Endodermal cell (in vitro differentiated cells): ENCODE measurements at regions not wholly inside any gene's neighbourhood (a gene's known extent, or its start where the extent isn't known, plus 50 kb on each side); places are given as distances from the start of the nearest gene placed in this dataset.

Source experiments
- DNase-seq: peaks from one replicate; pipeline ENCODE4 v3.0.0-alpha.2; 2017
- H3K27ac ChIP-seq: 2 replicates; pipeline ENCODE4 v1.5.1; 2013; ENCODE audit warnings: mild to moderate bottlenecking, low read depth, low read length, moderate library complexity
- H3K27me3 ChIP-seq: 2 replicates; pipeline ENCODE4 v1.6.1; 2013; ENCODE audit warnings: mild to moderate bottlenecking, low read length, moderate library complexity; ENCODE audit not compliant: insufficient read depth, control insufficient read depth, poor library complexity, severe bottlenecking
- H3K36me3 ChIP-seq: 2 replicates; pipeline ENCODE4 v1.7.0; 2013; ENCODE audit warnings: mild to moderate bottlenecking, low read length, moderate library complexity; ENCODE audit not compliant: control insufficient read depth, insufficient read depth
- H3K4me1 ChIP-seq: one replicate; pipeline ENCODE4 v1.7.0; 2013; ENCODE audit warnings: low read length; ENCODE audit not compliant: control insufficient read depth, insufficient read depth
- H3K4me3 ChIP-seq: 2 replicates; pipeline ENCODE4 v1.5.1; 2013; ENCODE audit warnings: mild to moderate bottlenecking, low read length, moderate library complexity
- H3K9ac ChIP-seq: 2 replicates; pipeline ENCODE4 v1.6.1; 2013; ENCODE audit warnings: mild to moderate bottlenecking, low read length, moderate library complexity; ENCODE audit not compliant: poor library complexity, severe bottlenecking; ENCODE audit errors: extremely low read depth
- H3K9me3 ChIP-seq: 2 replicates; pipeline ENCODE4 v1.6.1; 2013; ENCODE audit warnings: mild to moderate bottlenecking, low read length, moderate library complexity; ENCODE audit not compliant: control insufficient read depth
- H3K27ac Mint-ChIP-seq: 2 replicates; pipeline ENCODE4 v1.8.0; 2020; ENCODE audit warnings: mixed read lengths
- H3K27me3 Mint-ChIP-seq: 2 replicates; pipeline ENCODE4 v1.8.0; 2021; ENCODE audit warnings: mild to moderate bottlenecking, mixed read lengths; ENCODE audit not compliant: insufficient read depth
- H3K36me3 Mint-ChIP-seq: 2 replicates; pipeline ENCODE4 v1.8.0; 2020; ENCODE audit warnings: low read depth, mixed read lengths
- H3K4me1 Mint-ChIP-seq: 2 replicates; pipeline ENCODE4 v1.8.0; 2020; ENCODE audit warnings: mixed read lengths
- H3K4me3 Mint-ChIP-seq: 2 replicates; pipeline ENCODE4 v1.8.0; 2020; ENCODE audit warnings: mild to moderate bottlenecking, moderate library complexity, mixed read lengths
- H3K9me3 Mint-ChIP-seq: 2 replicates; pipeline ENCODE4 v1.8.0; 2020; ENCODE audit warnings: mild to moderate bottlenecking, mixed read lengths
- WGBS, 2 experiments: methylation state at CpG; one replicate each; pipeline versions ENCODE4 v1.1.5 to v1.1.7; 2013; ENCODE audit warnings: missing lambda C conversion rate in 2 of 2, mixed read lengths in 1 of 2; ENCODE audit not compliant: insufficient coverage in 1 of 2, insufficient read length in 1 of 2; 5-methylcytosine and 5-hydroxymethylcytosine counted together
- TF ChIP-seq, protein P1 (sequence below): fragments of 200-600 bp; sonication (generic); conservative IDR thresholded peaks from 2 replicates; pipeline ENCODE4 v1.5.0; 2021; ENCODE audit warnings: antibody characterized with exemption, mild to moderate bottlenecking

DNA sequence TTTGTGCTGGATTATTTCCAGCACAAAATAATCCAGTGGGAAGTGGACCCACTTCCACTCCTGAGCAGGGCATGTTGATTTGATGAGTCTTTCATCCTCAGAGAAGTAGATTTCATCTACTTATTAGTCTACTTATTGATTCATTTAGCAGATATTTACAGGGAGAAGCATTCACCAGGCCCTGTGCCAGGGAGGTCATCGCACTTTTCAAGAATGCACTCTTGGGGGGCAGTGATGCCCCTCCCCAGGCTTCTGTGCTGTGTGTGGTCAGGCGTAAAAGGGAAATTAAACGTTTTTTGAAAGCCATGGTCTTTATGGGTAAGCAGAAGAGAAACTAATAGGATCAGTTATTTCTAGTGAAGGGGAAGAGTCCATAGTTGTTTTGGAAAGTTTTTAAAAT, 610.7 kb upstream of the TMEM132C start:
- Histone ChIP-seq H3K27ac (no peak overlapping the region), H3K27me3 (no peaks in the 10 kb centered on the region), H3K4me3 (no peak overlapping the region), H3K9me3 (no peaks in the 10 kb centered on the region), H3K36me3 (no peaks in the 10 kb centered on the region), H3K4me1 (no peaks in the 10 kb centered on the region), H3K9ac (no peak overlapping the region)
- TF ChIP-seq, protein P1, sequence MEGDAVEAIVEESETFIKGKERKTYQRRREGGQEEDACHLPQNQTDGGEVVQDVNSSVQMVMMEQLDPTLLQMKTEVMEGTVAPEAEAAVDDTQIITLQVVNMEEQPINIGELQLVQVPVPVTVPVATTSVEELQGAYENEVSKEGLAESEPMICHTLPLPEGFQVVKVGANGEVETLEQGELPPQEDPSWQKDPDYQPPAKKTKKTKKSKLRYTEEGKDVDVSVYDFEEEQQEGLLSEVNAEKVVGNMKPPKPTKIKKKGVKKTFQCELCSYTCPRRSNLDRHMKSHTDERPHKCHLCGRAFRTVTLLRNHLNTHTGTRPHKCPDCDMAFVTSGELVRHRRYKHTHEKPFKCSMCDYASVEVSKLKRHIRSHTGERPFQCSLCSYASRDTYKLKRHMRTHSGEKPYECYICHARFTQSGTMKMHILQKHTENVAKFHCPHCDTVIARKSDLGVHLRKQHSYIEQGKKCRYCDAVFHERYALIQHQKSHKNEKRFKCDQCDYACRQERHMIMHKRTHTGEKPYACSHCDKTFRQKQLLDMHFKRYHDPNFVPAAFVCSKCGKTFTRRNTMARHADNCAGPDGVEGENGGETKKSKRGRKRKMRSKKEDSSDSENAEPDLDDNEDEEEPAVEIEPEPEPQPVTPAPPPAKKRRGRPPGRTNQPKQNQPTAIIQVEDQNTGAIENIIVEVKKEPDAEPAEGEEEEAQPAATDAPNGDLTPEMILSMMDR, result no peak
- Mint-ChIP-seq H3K4me3 (no peak overlapping the region), H3K27me3 (no peaks in the 10 kb centered on the region), H3K4me1 (peaks cover 6% of the 10 kb centered on the region), H3K9me3 (no peaks in the 10 kb centered on the region), H3K36me3 (no peaks in the 10 kb centered on the region), H3K27ac (no peak overlapping the region)
- 82 to 83% methylated on average over 1 to 3 of the region's 3 CpGs for WGBS, 2 experiments
- no peak for DNase-seq

DNA sequence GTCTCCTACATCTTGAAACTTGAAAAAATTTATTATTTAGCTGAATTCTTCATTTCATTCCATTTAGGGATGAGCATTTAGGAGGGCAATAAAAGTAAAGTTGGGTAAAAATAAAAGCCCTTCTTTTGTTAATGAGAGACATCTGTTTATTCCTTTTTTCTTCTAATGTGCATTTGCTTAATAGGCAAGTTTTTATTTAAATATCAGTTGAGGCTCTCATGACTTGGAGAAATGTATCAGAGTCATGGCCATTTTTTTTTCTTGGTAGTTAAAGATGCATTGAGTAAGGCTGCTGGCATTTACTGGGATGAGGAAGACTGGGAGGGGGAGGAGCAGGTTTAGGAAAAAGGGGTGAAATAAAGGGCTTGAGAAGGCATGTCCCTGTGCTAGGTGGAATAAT, 609.9 kb upstream of the TMEM132C start:
- no peak for DNase-seq
- no peak overlapping the region for H3K9ac ChIP-seq
- no peaks in the 10 kb centered on the region for H3K4me1 ChIP-seq
- no peak overlapping the region for H3K27ac Mint-ChIP-seq
- no peak overlapping the region for H3K4me3 Mint-ChIP-seq
- no peaks in the 10 kb centered on the region for H3K36me3 ChIP-seq
- H3K4me1 Mint-ChIP-seq, result peaks cover 6% of the 10 kb centered on the region
- H3K9me3 ChIP-seq, result no peaks in the 10 kb centered on the region
- TF ChIP-seq, protein P1, result no peak
- H3K4me3 ChIP-seq, result no peak overlapping the region
- H3K36me3 Mint-ChIP-seq, result no peaks in the 10 kb centered on the region
- no peaks in the 10 kb centered on the region for H3K9me3 Mint-ChIP-seq
- no peaks in the 10 kb centered on the region for H3K27me3 ChIP-seq
- H3K27me3 Mint-ChIP-seq, result no peaks in the 10 kb centered on the region
- H3K27ac ChIP-seq, result no peak overlapping the region

DNA sequence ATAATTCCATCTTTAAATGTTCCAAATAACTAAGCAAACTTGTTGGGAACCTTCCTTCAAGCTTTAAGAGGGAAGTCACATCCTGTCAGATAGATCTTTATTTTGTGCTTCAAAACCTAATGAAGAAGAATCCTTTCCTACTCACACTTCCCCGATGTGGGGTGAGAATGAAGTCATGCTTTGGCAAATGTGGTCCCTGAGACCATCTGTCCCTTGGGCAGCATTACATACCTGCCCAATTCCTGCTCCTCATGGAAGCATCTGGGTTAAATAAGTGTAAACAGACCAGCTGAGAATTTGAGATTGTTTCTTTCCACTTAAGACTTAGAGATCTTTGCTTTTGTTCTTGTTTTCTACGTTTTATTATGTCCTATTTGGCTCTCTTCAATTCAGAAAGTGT, 606.0 kb upstream of the TMEM132C start:
- Histone ChIP-seq H3K27ac (no peak overlapping the region), H3K9me3 (no peaks in the 10 kb centered on the region), H3K27me3 (no peaks in the 10 kb centered on the region), H3K36me3 (no peaks in the 10 kb centered on the region), H3K4me3 (no peak overlapping the region), H3K9ac (no peak overlapping the region), H3K4me1 (no peaks in the 10 kb centered on the region)
- no peaks in the 10 kb centered on the region for H3K9me3 Mint-ChIP-seq
- no peaks in the 10 kb centered on the region for H3K36me3 Mint-ChIP-seq
- TF ChIP-seq, protein P1, result no peak
- H3K4me1 Mint-ChIP-seq, result peaks cover 6% of the 10 kb centered on the region
- no peak for DNase-seq
- WGBS, 2 experiments, result 92 to 100% methylated on average over 1 to 2 of the region's 2 CpGs
- H3K4me3 Mint-ChIP-seq, result no peak overlapping the region
- H3K27me3 Mint-ChIP-seq, result no peaks in the 10 kb centered on the region
- no peak overlapping the region for H3K27ac Mint-ChIP-seq
